A673 (cell line): ENCODE measurements at regions not wholly inside any gene's neighbourhood (a gene's known extent, or its start where the extent isn't known, plus 50 kb on each side); places are given as distances from the start of the nearest gene placed in this dataset.

ENCODE experiments used
- BruUV-seq: library from RNA; stranded (reverse); fragments of 400-500 nt; replicated peaks from 2 replicates; lab custom pipeline; 2021; lab: Mats Ljungman, UMichigan
- CTCF ChIA-PET: fragments of 300-600 bp; sonication (Branson Sonifier 250); formaldehyde crosslinking; loops from one replicate; lab custom pipeline; 2022; ENCODE audit warnings: antibody characterized with exemption; lab: Charles Lee
- POLR2A ChIA-PET: fragments of 300-600 bp; sonication (Branson Sonifier 250); formaldehyde crosslinking; loops from one replicate; lab custom pipeline; 2022; ENCODE audit warnings: antibody characterized with exemption; ENCODE audit not compliant: low non-redundant PET; lab: Charles Lee
- DNase-seq: peaks from one replicate; pipeline ENCODE4 v3.0.0-alpha.2; 2015; ENCODE audit warnings: low spot score
- H3K27ac ChIP-seq: fragments of 200-600 bp; sonication (generic); 2 replicates; pipeline ENCODE4 v1.5.1; 2016; ENCODE audit warnings: mixed run types, low read depth, mild to moderate bottlenecking, mixed read lengths, antibody characterized with exemption, low read length; ENCODE audit not compliant: poor library complexity, severe bottlenecking
- H3K27me3 ChIP-seq: fragments of 200-600 bp; sonication (generic); replicated peaks from 2 replicates; pipeline ENCODE4 v1.6.1; 2017; ENCODE audit warnings: mixed run types, low read depth, mild to moderate bottlenecking, mixed read lengths, antibody characterized with exemption, low read length; ENCODE audit not compliant: insufficient read depth, poor library complexity
- H3K36me3 ChIP-seq: fragments of 200-600 bp; sonication (generic); 2 replicates; pipeline ENCODE4 v1.6.1; 2016; ENCODE audit warnings: mixed run types, mild to moderate bottlenecking, mixed read lengths, antibody characterized with exemption, low read length; ENCODE audit not compliant: insufficient read depth, poor library complexity, severe bottlenecking
- H3K4me1 ChIP-seq: fragments of 200-600 bp; sonication (generic); 2 replicates; pipeline ENCODE4 v1.6.1; 2017; ENCODE audit warnings: mixed run types, mild to moderate bottlenecking, mixed read lengths, antibody characterized with exemption, low read length; ENCODE audit not compliant: insufficient read depth, poor library complexity, severe bottlenecking
- H3K4me3 ChIP-seq: fragments of 200-600 bp; sonication (generic); 2 replicates; pipeline ENCODE4 v1.5.1; 2016; ENCODE audit warnings: low read depth, mixed run types, mild to moderate bottlenecking, mixed read lengths, low read length; ENCODE audit not compliant: poor library complexity, severe bottlenecking
- H3K9me3 ChIP-seq: fragments of 200-600 bp; sonication (generic); 2 replicates; pipeline ENCODE4 v1.6.1; 2016; ENCODE audit warnings: mixed run types, low read depth, mild to moderate bottlenecking, mixed read lengths, antibody characterized with exemption, low read length; ENCODE audit not compliant: poor library complexity, severe bottlenecking
- CTCF ChIP-seq: fragments of 300-800, 200-600 bp; sonication (generic); conservative IDR thresholded peaks from 2 replicates; pipeline ENCODE4 v1.5.1; 2017; ENCODE audit warnings: low read depth, mild to moderate bottlenecking, antibody characterized with exemption, low read length, moderate library complexity, mixed read lengths
- EZH2 ChIP-seq: fragments of 200-600 bp; sonication (generic); IDR thresholded peaks from 2 replicates; pipeline ENCODE4 v1.6.1; 2017; ENCODE audit warnings: borderline replicate concordance, low read depth, mild to moderate bottlenecking, mixed read lengths, antibody characterized with exemption, low read length; ENCODE audit not compliant: poor library complexity, severe bottlenecking
- intact Hi-C: fragments of 100-400 bp; cut with micrococcal nuclease; formaldehyde crosslinking; loops from one replicate; pipeline ENCODE4 v1.10.0; 2022; ENCODE audit not compliant: unreplicated experiment

GRCh38 chr11:104792861-104793260, 105.4 kb downstream of the CASP12 start:
- no peaks in the 10 kb centered on the region for H3K9me3 ChIP-seq
- no peaks in the 10 kb centered on the region for H3K27me3 ChIP-seq
- H3K27ac ChIP-seq: no peak overlapping the region
- no peak overlapping the region for H3K4me3 ChIP-seq
- CTCF ChIA-PET: interaction anchor here (0.6 kb wide), 1 partner anchor 77 kb away, joined by 5 read pairs; no protein-coding TSS in a partner anchor
- no peak for DNase-seq
- H3K36me3 ChIP-seq: no peaks in the 10 kb centered on the region
- BruUV-seq: no TSS peak
- no peaks in the 10 kb centered on the region for H3K4me1 ChIP-seq
- intact Hi-C loops: no loop called here
- no peak for TF ChIP-seq EZH2
- TF ChIP-seq CTCF: no peak
- POLR2A ChIA-PET: no interaction called here

- H3K4me1 ChIP-seq: no peaks in the 10 kb centered on the region
- no peaks in the 10 kb centered on the region for H3K27me3 ChIP-seq
- intact Hi-C loops: no loop called here
- no peaks in the 10 kb centered on the region for H3K36me3 ChIP-seq
- ChIA-PET POLR2A (no interaction called here), CTCF (no interaction called here)
- H3K27ac ChIP-seq: no peak overlapping the region
- TF ChIP-seq EZH2 (no peak), CTCF (no peak)
- BruUV-seq: no TSS peak
- no peak for DNase-seq
- no peaks in the 10 kb centered on the region for H3K9me3 ChIP-seq
- H3K4me3 ChIP-seq: no peak overlapping the region
Measured at GRCh38 chr11:104791896-104792295, 106.4 kb downstream of the CASP12 start.

- DNase-seq: no peak
- Histone ChIP-seq H3K27me3 (no peaks in the 10 kb centered on the region), H3K4me3 (no peak overlapping the region), H3K27ac (no peak overlapping the region), H3K9me3 (no peaks in the 10 kb centered on the region), H3K36me3 (no peaks in the 10 kb centered on the region), H3K4me1 (no peaks in the 10 kb centered on the region)
- no TSS peak for BruUV-seq
- CTCF ChIA-PET: no interaction called here
- POLR2A ChIA-PET: no interaction called here
- no peak for TF ChIP-seq CTCF
- no peak for TF ChIP-seq EZH2
- intact Hi-C loops: no loop called here
Measured at GRCh38 chr11:104784684-104785460, 113.4 kb downstream of the CASP12 start.
